ENCODE measurements at regions not wholly inside any gene's neighbourhood (a gene's known extent, or its start where the extent isn't known, plus 50 kb on each side); places are given as distances from the start of the nearest gene placed in this dataset.

GRCh38 chr12:91773749-91774429 is 371.8 kb downstream of the BTG1 start:
- TF ChIP-seq TCF7L2 (IDR thresholded peaks at IDR 0.05; ENCODE audit: low read depth, low read length) = no peak
- no peak for TF ChIP-seq REST (IDR thresholded peaks at IDR 0.05; ENCODE audit: insufficient read depth in 1 of 2, low read depth in 2 of 2, low read length in 1 of 2)
- no peak for TF ChIP-seq POLR2AphosphoS5 (IDR thresholded peaks at IDR 0.05; ENCODE audit: low read depth, low read length)
- no peak for TF ChIP-seq SIN3A (IDR thresholded peaks at IDR 0.05; ENCODE audit: borderline replicate concordance, insufficient read depth, low read depth, low read length)
- no peak for TF ChIP-seq CTCF (IDR thresholded peaks at IDR 0.05)
- no peak overlapping the region for H3K27ac ChIP-seq (ENCODE audit: low read length)
- no TSS peak for BruUV-seq (replicated peaks)
- no peaks in the 10 kb centered on the region for H3K27me3 ChIP-seq (ENCODE audit: control insufficient read depth, insufficient read depth, low read length)
- intact Hi-C loops (cut with micrococcal nuclease; ENCODE audit: unreplicated experiment) (no loop called here), in situ Hi-C loops (cut with HindIII; ENCODE audit: low pct_unique_long_range_greater_than_20kb, low sequenced_read_pairs) (no loop called here)
- no peak overlapping the region for H3K4me3 ChIP-seq (ENCODE audit: low read depth in 2 of 2, low read length in 2 of 2)
- CTCF ChIA-PET = no interaction called here
- no peaks in the 10 kb centered on the region for H3K36me3 ChIP-seq (ENCODE audit: control insufficient read depth, insufficient read depth, low read length)
- H3K4me1 ChIP-seq (ENCODE audit: control insufficient read depth, insufficient read depth, low read length) = no peaks in the 10 kb centered on the region
- no peaks in the 10 kb centered on the region for H3K9me3 ChIP-seq (ENCODE audit: control insufficient read depth, insufficient read depth, low read depth, low read length)
- DNase-seq (ENCODE audit: low read depth, low spot score) (no peak), ATAC-seq (no peak)
- POLR2A ChIA-PET = no interaction called here

- Histone ChIP-seq H3K4me3 (ENCODE audit: low read depth in 2 of 2, low read length in 2 of 2) (no peak overlapping the region), H3K27me3 (ENCODE audit: control insufficient read depth, insufficient read depth, low read length) (no peaks in the 10 kb centered on the region), H3K36me3 (ENCODE audit: control insufficient read depth, insufficient read depth, low read length) (no peaks in the 10 kb centered on the region), H3K9me3 (ENCODE audit: control insufficient read depth, insufficient read depth, low read depth, low read length) (no peaks in the 10 kb centered on the region), H3K27ac (ENCODE audit: low read length) (no peak overlapping the region), H3K4me1 (ENCODE audit: control insufficient read depth, insufficient read depth, low read length) (no peaks in the 10 kb centered on the region)
- no peak for TF ChIP-seq POLR2AphosphoS5 (IDR thresholded peaks at IDR 0.05; ENCODE audit: low read depth, low read length)
- no peak for TF ChIP-seq REST (IDR thresholded peaks at IDR 0.05; ENCODE audit: insufficient read depth in 1 of 2, low read depth in 2 of 2, low read length in 1 of 2)
- BruUV-seq (replicated peaks) = no TSS peak
- ChIA-PET POLR2A (no interaction called here), CTCF (no interaction called here)
- in situ Hi-C loops (cut with HindIII; ENCODE audit: low pct_unique_long_range_greater_than_20kb, low sequenced_read_pairs) = no loop called here
- intact Hi-C loops (cut with micrococcal nuclease; ENCODE audit: unreplicated experiment) = no loop called here
- DNase-seq (ENCODE audit: low read depth, low spot score) (no peak), ATAC-seq (no peak)
These were observed 373.2 kb downstream of the BTG1 start for GRCh38 chr12:91772411-91772810.
